Fibroblast of the aortic adventitia (primary cell): ENCODE measurements at regions not wholly inside any gene's neighbourhood (a gene's known extent, or its start where the extent isn't known, plus 50 kb on each side); places are given as distances from the start of the nearest gene placed in this dataset.

Experiments used
- DNase-seq: peaks from one replicate; pipeline ENCODE4 v3.0.0-alpha.2; 2010; ENCODE audit warnings: low read depth
- H3K4me3 ChIP-seq: 2 replicates; pipeline ENCODE4 v1.5.1; 2011; ENCODE audit warnings: low read depth, mild to moderate bottlenecking, control low read depth, low read length, moderate library complexity
- TF ChIP-seq, protein P1 (sequence below): IDR thresholded peaks from 2 replicates; pipeline ENCODE4 v1.5.1; 2011; ENCODE audit warnings: mild to moderate bottlenecking, low read length, control low read depth, inconsistent platforms; ENCODE audit not compliant: insufficient read depth

DNA sequence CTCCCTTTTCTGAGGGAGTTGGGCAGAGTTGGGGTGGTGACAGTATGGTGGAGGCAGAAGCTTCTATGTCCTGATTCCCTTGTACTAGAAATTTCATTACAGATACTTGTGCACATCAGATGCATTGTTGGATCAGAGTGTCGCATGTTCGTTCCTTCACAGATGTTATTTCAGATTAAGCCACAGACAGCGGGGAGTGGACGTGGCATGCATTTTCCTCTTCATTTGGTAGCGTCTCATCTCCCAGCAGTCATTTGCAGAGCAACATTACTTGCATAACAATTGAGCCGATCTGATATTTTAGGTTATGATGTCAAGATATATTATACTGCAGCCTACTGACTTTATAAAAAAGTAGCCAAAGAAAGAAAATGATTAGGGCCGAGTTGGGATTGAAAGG is 261.6 kb upstream of the SASH1 start:
- H3K4me3 ChIP-seq, result no peak overlapping the region
- TF ChIP-seq, protein P1, sequence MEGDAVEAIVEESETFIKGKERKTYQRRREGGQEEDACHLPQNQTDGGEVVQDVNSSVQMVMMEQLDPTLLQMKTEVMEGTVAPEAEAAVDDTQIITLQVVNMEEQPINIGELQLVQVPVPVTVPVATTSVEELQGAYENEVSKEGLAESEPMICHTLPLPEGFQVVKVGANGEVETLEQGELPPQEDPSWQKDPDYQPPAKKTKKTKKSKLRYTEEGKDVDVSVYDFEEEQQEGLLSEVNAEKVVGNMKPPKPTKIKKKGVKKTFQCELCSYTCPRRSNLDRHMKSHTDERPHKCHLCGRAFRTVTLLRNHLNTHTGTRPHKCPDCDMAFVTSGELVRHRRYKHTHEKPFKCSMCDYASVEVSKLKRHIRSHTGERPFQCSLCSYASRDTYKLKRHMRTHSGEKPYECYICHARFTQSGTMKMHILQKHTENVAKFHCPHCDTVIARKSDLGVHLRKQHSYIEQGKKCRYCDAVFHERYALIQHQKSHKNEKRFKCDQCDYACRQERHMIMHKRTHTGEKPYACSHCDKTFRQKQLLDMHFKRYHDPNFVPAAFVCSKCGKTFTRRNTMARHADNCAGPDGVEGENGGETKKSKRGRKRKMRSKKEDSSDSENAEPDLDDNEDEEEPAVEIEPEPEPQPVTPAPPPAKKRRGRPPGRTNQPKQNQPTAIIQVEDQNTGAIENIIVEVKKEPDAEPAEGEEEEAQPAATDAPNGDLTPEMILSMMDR, result no peak
- DNase-seq, result no peak

DNA sequence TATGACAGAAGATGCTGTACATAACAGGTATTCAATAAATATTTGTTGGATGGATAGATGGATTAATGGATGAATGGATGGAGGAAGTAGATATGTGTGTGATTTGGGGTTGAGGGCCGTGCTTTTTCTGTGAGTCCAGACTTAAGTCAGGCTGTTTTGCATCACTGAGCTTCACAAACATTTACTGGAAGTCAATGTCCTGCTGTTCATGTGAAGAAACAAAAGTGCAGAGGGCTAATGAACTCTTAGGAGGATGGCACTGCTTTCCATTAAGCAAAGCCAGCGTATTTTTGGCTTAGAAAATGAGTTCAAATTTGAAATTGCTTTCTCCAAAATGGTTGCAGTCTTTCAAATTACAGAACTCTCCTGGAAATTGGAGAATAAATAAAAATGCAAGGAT is 260.6 kb upstream of the SASH1 start:
- no peak for DNase-seq
- TF ChIP-seq, protein P1, result no peak
- no peak overlapping the region for H3K4me3 ChIP-seq

DNA sequence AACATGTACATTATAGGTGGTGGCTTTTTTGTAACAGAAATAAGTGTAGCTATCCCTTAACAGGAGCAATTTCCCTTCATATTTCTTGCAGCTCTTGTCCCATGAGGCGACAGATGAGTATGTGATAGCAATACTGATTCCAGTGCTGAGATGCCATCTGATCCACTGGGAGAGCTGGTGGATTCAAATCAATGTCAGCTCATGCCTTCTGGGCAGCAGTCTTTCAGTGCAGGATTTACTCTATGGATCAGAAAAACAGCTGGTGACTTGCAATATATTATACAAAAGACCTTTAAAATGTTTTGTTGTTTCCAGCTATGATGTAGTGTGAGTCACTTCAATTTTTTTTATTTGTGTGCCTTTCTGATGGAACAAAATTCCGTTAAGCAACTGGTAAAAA is 259.9 kb upstream of the SASH1 start:
- DNase-seq, result no peak
- no peak overlapping the region for H3K4me3 ChIP-seq
- TF ChIP-seq, protein P1, result no peak

DNA sequence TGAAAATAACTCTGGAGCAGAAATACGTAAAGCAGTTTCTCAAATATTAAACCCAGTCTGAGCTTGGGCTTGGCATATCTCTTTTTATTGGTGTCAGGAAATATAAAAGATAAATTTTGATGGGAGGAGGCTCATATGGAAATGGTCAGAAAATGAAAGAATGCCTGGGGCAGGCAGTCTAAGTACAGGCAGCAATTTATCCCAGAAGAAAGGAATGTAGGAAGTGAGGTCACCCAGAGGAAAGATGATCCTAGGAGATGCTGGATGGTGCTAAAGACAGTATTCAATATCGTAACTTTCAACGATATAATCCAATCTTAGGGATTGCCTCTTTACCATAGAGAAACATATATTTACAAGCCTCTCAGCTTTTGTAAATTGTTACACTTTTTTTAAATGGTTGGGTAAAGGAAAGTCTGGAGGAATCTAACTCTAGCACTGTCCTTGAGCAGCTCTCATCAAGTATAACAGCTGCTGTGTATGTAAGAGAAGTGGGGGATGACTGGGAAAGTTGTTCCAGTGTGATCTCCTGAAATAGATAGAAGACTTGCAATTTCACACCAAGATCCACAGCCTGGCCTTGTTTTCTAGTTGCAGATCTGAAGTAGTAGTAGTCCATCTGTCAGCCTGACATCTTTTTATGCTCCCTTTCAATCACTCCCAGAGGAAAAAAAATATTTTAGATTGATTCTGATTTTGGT is 256.9 kb upstream of the SASH1 start:
- TF ChIP-seq, protein P1, result no peak
- DNase-seq, result no peak
- H3K4me3 ChIP-seq, result no peak overlapping the region

GRCh38 chr6:148086386-148086785 is 256.3 kb upstream of the SASH1 start:
- no peak for DNase-seq
- TF ChIP-seq, protein P1, result no peak
- no peak overlapping the region for H3K4me3 ChIP-seq

GRCh38 chr6:148086843-148087242 is 255.8 kb upstream of the SASH1 start:
- no peak for DNase-seq

More at GRCh38 chr6:148086843-148087242, 255.8 kb upstream of the SASH1 start:
- TF ChIP-seq, protein P1, result no peak
- no peak overlapping the region for H3K4me3 ChIP-seq
